H9 (cell line): ENCODE measurements at regions not wholly inside any gene's neighbourhood (a gene's known extent, or its start where the extent isn't known, plus 50 kb on each side); places are given as distances from the start of the nearest gene placed in this dataset.

Experiments used
- DNase-seq: peaks from one replicate; pipeline ENCODE4 v3.0.0-alpha.2; 2017
- H2AFZ ChIP-seq: one replicate; pipeline ENCODE4 v1.6.1; 2013; ENCODE audit warnings: mild to moderate bottlenecking, low read length, control low read depth, moderate library complexity
- H2AK5ac ChIP-seq: 2 replicates; pipeline ENCODE4 v1.6.1; 2013; ENCODE audit warnings: low read length, control low read depth, mixed read lengths; ENCODE audit not compliant: insufficient read length
- H2BK120ac ChIP-seq: one replicate; pipeline ENCODE4 v1.6.1; 2013; ENCODE audit warnings: low read depth, mild to moderate bottlenecking, low read length, control low read depth, inconsistent platforms; ENCODE audit not compliant: poor library complexity, severe bottlenecking
- H2BK12ac ChIP-seq: 2 replicates; pipeline ENCODE4 v1.6.1; 2013; ENCODE audit warnings: low read length, control low read depth, mixed read lengths, low read depth; ENCODE audit not compliant: insufficient read length
- H2BK15ac ChIP-seq: 2 replicates; pipeline ENCODE4 v1.6.1; 2013; ENCODE audit warnings: low read depth, low read length, control low read depth
- H2BK20ac ChIP-seq: one replicate; pipeline ENCODE4 v1.6.1; 2013; ENCODE audit warnings: low read depth, mild to moderate bottlenecking, low read length, control low read depth, inconsistent platforms; ENCODE audit not compliant: poor library complexity, severe bottlenecking
- H2BK5ac ChIP-seq: 2 replicates; pipeline ENCODE4 v1.6.1; 2013; ENCODE audit warnings: low read length, control low read depth, mixed read lengths; ENCODE audit not compliant: insufficient read length
- H3K14ac ChIP-seq: 2 replicates; pipeline ENCODE4 v1.6.1; 2013; ENCODE audit warnings: low read length, control low read depth; ENCODE audit not compliant: insufficient read depth
- H3K18ac ChIP-seq: 2 replicates; pipeline ENCODE4 v1.6.1; 2013; ENCODE audit warnings: low read depth, mild to moderate bottlenecking, mixed read lengths, low read length, control low read depth; ENCODE audit not compliant: insufficient read length
- H3K23ac ChIP-seq: 2 replicates; pipeline ENCODE4 v1.6.1; 2013; ENCODE audit warnings: low read length, control low read depth, mixed read lengths, low read depth; ENCODE audit not compliant: insufficient read length
- H3K23me2 ChIP-seq: 2 replicates; pipeline ENCODE4 v1.6.1; 2013; ENCODE audit warnings: low read depth, mild to moderate bottlenecking, mixed read lengths, low read length, control low read depth; ENCODE audit not compliant: insufficient read length, poor library complexity, severe bottlenecking
- H3K27ac ChIP-seq: 2 replicates; pipeline ENCODE4 v1.5.1; 2013; ENCODE audit warnings: low read length, control low read depth, mixed read lengths, low read depth; ENCODE audit not compliant: insufficient read length
- H3K27me3 ChIP-seq: 2 replicates; pipeline ENCODE4 v1.6.1; 2013; ENCODE audit warnings: low read length, control low read depth, inconsistent platforms; ENCODE audit not compliant: insufficient read depth
- H3K4ac ChIP-seq: 2 replicates; pipeline ENCODE4 v1.6.1; 2013; ENCODE audit warnings: low read depth, mild to moderate bottlenecking, control low read depth, inconsistent platforms, low read length, moderate library complexity
- H3K4me1 ChIP-seq: 2 replicates; pipeline ENCODE4 v1.6.1; 2013; ENCODE audit warnings: low read length, control low read depth, inconsistent platforms; ENCODE audit not compliant: insufficient read depth
- H3K4me2 ChIP-seq: 2 replicates; pipeline ENCODE4 v1.6.1; 2013; ENCODE audit warnings: low read length, control low read depth, mixed read lengths; ENCODE audit not compliant: insufficient read length, insufficient read depth
- H3K56ac ChIP-seq: 2 replicates; pipeline ENCODE4 v1.6.1; 2013; ENCODE audit warnings: low read depth, mild to moderate bottlenecking, mixed read lengths, low read length, control low read depth; ENCODE audit not compliant: insufficient read length
- H3K79me1 ChIP-seq: 2 replicates; pipeline ENCODE4 v1.6.1; 2013; ENCODE audit warnings: low read depth, mild to moderate bottlenecking, moderate library complexity, low read length, control low read depth, inconsistent platforms; ENCODE audit not compliant: insufficient read depth, poor library complexity, severe bottlenecking
- H3K79me2 ChIP-seq: 2 replicates; pipeline ENCODE4 v1.6.1; 2013; ENCODE audit warnings: low read length, control low read depth, inconsistent platforms; ENCODE audit not compliant: insufficient read depth
- H3K9ac ChIP-seq: 2 replicates; pipeline ENCODE4 v1.6.1; 2013; ENCODE audit warnings: low read length, control low read depth, mixed read lengths; ENCODE audit not compliant: insufficient read length; ENCODE audit errors: extremely low read depth
- H3K9me3 ChIP-seq: one replicate; pipeline ENCODE4 v1.6.1; 2013; ENCODE audit warnings: low read depth, low read length, inconsistent platforms; ENCODE audit not compliant: control insufficient read depth
- H3T11ph ChIP-seq: one replicate; pipeline ENCODE4 v1.6.1; 2013; ENCODE audit warnings: mild to moderate bottlenecking, low read length, control low read depth, inconsistent platforms
- H4K20me1 ChIP-seq: one replicate; pipeline ENCODE4 v1.6.1; 2013; ENCODE audit not compliant: control insufficient read depth, insufficient read length, insufficient read depth
- H4K5ac ChIP-seq: 2 replicates; pipeline ENCODE4 v1.6.1; 2013; ENCODE audit warnings: low read depth, mild to moderate bottlenecking, mixed read lengths, low read length, control low read depth; ENCODE audit not compliant: insufficient read length
- H4K8ac ChIP-seq: replicated peaks from 2 replicates; pipeline ENCODE4 v1.6.1; 2013; ENCODE audit warnings: low read length, control low read depth, mixed read lengths, low read depth; ENCODE audit not compliant: insufficient read length
- H4K91ac ChIP-seq: 2 replicates; pipeline ENCODE4 v1.6.1; 2013; ENCODE audit warnings: low read depth, mild to moderate bottlenecking, moderate library complexity, mixed read lengths, low read length, control low read depth; ENCODE audit not compliant: insufficient read length
- H3K27ac Mint-ChIP-seq, 3 experiments: 2 replicates in 2 of 3; 3 replicates in 1 of 3; pipeline ENCODE4 v1.8.0; 2020 to 2021; ENCODE audit warnings: mixed read lengths in 3 of 3, mild to moderate bottlenecking in 1 of 3, moderate library complexity in 1 of 3
- H3K27me3 Mint-ChIP-seq: 2 replicates; pipeline ENCODE4 v1.8.0; 2021; ENCODE audit warnings: low read depth, mild to moderate bottlenecking, moderate library complexity, mixed read lengths
- H3K36me3 Mint-ChIP-seq, 3 experiments: 2 replicates in 2 of 3; 3 replicates in 1 of 3; pipeline ENCODE4 v1.8.0; 2020 to 2021; ENCODE audit warnings: low read depth in 3 of 3, mixed read lengths in 3 of 3; ENCODE audit not compliant: insufficient read depth in 1 of 3
- H3K4me1 Mint-ChIP-seq, 2 experiments: 2 replicates each; pipeline ENCODE4 v1.8.0; 2020; ENCODE audit warnings: mixed read lengths in 2 of 2
- H3K4me3 Mint-ChIP-seq, 2 experiments: 2 replicates in 1 of 2; 3 replicates in 1 of 2; pipeline ENCODE4 v1.8.0; 2020 to 2021; ENCODE audit warnings: mild to moderate bottlenecking in 2 of 2, mixed read lengths in 2 of 2, moderate library complexity in 1 of 2
- H3K9me3 Mint-ChIP-seq, 2 experiments: 2 replicates in 1 of 2; 3 replicates in 1 of 2; pipeline ENCODE4 v1.8.0; 2020; ENCODE audit warnings: mild to moderate bottlenecking in 2 of 2, mixed read lengths in 2 of 2, moderate library complexity in 1 of 2
- WGBS: extraction: QIAGEN DNeasy Blood & Tissue Kit; methylation state at CpG from one replicate; pipeline ENCODE4 v1.1.7; 2013; ENCODE audit warnings: missing lambda C conversion rate, low lambda C conversion rate, mixed read lengths; ENCODE audit not compliant: insufficient read length; ENCODE audit errors: extremely low coverage; 5-methylcytosine and 5-hydroxymethylcytosine counted together
- TF ChIP-seq, protein P1 (sequence below): fragments of 200-600 bp; sonication (generic); conservative IDR thresholded peaks from 3 replicates; pipeline ENCODE4 v1.8.0; 2021; ENCODE audit warnings: antibody characterized with exemption, mild to moderate bottlenecking

DNA sequence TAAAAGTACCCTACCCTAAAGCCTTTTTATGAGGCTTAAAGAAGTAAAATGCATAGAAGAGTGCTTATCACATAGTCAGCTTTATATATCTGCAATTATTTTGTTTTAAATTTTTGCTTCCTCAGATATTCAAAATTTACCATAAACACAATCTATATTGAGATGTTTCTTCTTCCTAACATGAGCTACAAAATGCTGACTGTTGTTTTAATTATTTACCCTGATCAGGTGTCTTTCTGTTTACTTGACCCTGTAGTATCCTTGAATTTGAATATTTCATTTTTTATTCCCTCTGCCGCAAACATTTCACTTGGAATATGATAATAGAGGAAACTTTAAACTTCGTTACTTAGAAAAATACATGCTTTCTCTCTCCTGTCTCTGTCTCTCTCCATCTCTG is 147.9 kb downstream of the TMX3 start:
- Histone ChIP-seq H3K14ac (no peak overlapping the region), H4K91ac (no peak overlapping the region), H3K9me3 (no peaks in the 10 kb centered on the region), H4K5ac (no peak overlapping the region), H3K79me1 (no peaks in the 10 kb centered on the region), H3K4me1 (peaks cover 8% of the 10 kb centered on the region), H2BK5ac (no peak overlapping the region), H3K27ac (no peak overlapping the region), H4K8ac (no peak overlapping the region), H3K4ac (no peak overlapping the region), H3K56ac (no peak overlapping the region), H3K18ac (no peak overlapping the region), H3K27me3 (no peaks in the 10 kb centered on the region), H2AFZ (no peak overlapping the region), H3K23me2 (no peaks in the 10 kb centered on the region), H2BK15ac (no peak overlapping the region), H3K4me2 (no peak overlapping the region), H2AK5ac (no peak overlapping the region), H2BK12ac (no peak overlapping the region), H3K9ac (no peak overlapping the region), H3K79me2 (no peaks in the 10 kb centered on the region), H4K20me1 (no peaks in the 10 kb centered on the region), H3K23ac (no peak overlapping the region), H2BK120ac (no peak overlapping the region), H2BK20ac (no peak overlapping the region), H3T11ph (no peak overlapping the region)
- TF ChIP-seq, protein P1, sequence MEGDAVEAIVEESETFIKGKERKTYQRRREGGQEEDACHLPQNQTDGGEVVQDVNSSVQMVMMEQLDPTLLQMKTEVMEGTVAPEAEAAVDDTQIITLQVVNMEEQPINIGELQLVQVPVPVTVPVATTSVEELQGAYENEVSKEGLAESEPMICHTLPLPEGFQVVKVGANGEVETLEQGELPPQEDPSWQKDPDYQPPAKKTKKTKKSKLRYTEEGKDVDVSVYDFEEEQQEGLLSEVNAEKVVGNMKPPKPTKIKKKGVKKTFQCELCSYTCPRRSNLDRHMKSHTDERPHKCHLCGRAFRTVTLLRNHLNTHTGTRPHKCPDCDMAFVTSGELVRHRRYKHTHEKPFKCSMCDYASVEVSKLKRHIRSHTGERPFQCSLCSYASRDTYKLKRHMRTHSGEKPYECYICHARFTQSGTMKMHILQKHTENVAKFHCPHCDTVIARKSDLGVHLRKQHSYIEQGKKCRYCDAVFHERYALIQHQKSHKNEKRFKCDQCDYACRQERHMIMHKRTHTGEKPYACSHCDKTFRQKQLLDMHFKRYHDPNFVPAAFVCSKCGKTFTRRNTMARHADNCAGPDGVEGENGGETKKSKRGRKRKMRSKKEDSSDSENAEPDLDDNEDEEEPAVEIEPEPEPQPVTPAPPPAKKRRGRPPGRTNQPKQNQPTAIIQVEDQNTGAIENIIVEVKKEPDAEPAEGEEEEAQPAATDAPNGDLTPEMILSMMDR = no peak
- Mint-ChIP-seq H3K27me3 (no peaks in the 10 kb centered on the region), H3K27ac (no peak overlapping the region), H3K36me3 (peaks cover under 1 to 16% (median 2%) of the 10 kb centered on the region in 3 experiments; a peak in 5 of 7 replicates), H3K4me3 (no peak overlapping the region), H3K4me1 (peaks cover 34 to 35% of the 10 kb centered on the region in 2 experiments), H3K9me3 (peaks cover 5 to 6% of the 10 kb centered on the region in 2 experiments; a peak in 3 of 5 replicates)
- WGBS = no CpG with 5 or more reads among the region's 2 CpGs
- no peak for DNase-seq
